GM23248 (cell line): ENCODE measurements at regions not wholly inside any gene's neighbourhood (a gene's known extent, or its start where the extent isn't known, plus 50 kb on each side); places are given as distances from the start of the nearest gene placed in this dataset.

Source experiments
- DNase-seq: peaks from one replicate; pipeline ENCODE4 v3.0.0-alpha.2; 2015
- H2AFZ ChIP-seq: fragments of 200-600 bp; sonication (generic); 2 replicates; pipeline ENCODE4 v1.6.1; 2016; ENCODE audit warnings: antibody characterized with exemption
- H3F3A ChIP-seq: fragments of 200-600 bp; sonication (generic); 2 replicates; pipeline ENCODE4 v1.6.1; 2016; ENCODE audit warnings: mild to moderate bottlenecking, antibody characterized with exemption, mixed run types; ENCODE audit not compliant: insufficient read depth
- H3K27ac ChIP-seq: fragments of 200-600 bp; sonication (generic); 2 replicates; pipeline ENCODE4 v1.5.1; 2016; ENCODE audit warnings: mild to moderate bottlenecking
- H3K27me3 ChIP-seq: fragments of 200-600 bp; sonication (generic); replicated peaks from 2 replicates; pipeline ENCODE4 v1.6.1; 2016; ENCODE audit warnings: mild to moderate bottlenecking; ENCODE audit not compliant: insufficient read depth
- H3K36me3 ChIP-seq: fragments of 200-600 bp; sonication (generic); 2 replicates; pipeline ENCODE4 v1.6.1; 2016; ENCODE audit warnings: low read depth, mild to moderate bottlenecking
- H3K4me1 ChIP-seq: fragments of 200-600 bp; sonication (generic); 2 replicates; pipeline ENCODE4 v1.6.1; 2016; ENCODE audit warnings: mild to moderate bottlenecking; ENCODE audit not compliant: insufficient read depth
- H3K4me2 ChIP-seq: fragments of 200-600 bp; sonication (generic); one replicate; pipeline ENCODE4 v1.6.1; 2016; ENCODE audit warnings: mild to moderate bottlenecking; ENCODE audit not compliant: unreplicated experiment
- H3K4me3 ChIP-seq: fragments of 200-600 bp; sonication (generic); 2 replicates; pipeline ENCODE4 v1.5.1; 2016; ENCODE audit warnings: mild to moderate bottlenecking
- H3K79me2 ChIP-seq: fragments of 200-600 bp; sonication (generic); 2 replicates; pipeline ENCODE4 v1.6.1; 2016; ENCODE audit warnings: mild to moderate bottlenecking; ENCODE audit not compliant: insufficient read depth
- H3K9ac ChIP-seq: fragments of 200-600 bp; sonication (generic); 2 replicates; pipeline ENCODE4 v1.6.1; 2016; ENCODE audit warnings: mild to moderate bottlenecking
- H3K9me2 ChIP-seq: fragments of 200-600 bp; sonication (generic); 2 replicates; pipeline ENCODE4 v1.6.1; 2016; ENCODE audit warnings: mixed run types, mild to moderate bottlenecking, moderate library complexity; ENCODE audit not compliant: insufficient read depth
- H3K9me3 ChIP-seq: fragments of 200-600 bp; sonication (generic); one replicate; pipeline ENCODE4 v1.6.1; 2017; ENCODE audit warnings: low read depth
- H4K20me1 ChIP-seq: fragments of 200-600 bp; sonication (generic); 2 replicates; pipeline ENCODE4 v1.6.0; 2016; ENCODE audit not compliant: insufficient read depth
- EZH2 ChIP-seq: fragments of 200-600 bp; sonication (generic); IDR thresholded peaks from 2 replicates; pipeline ENCODE4 v1.6.1; 2018; ENCODE audit warnings: antibody characterized with exemption, mild to moderate bottlenecking; ENCODE audit not compliant: insufficient read depth, poor library complexity, severe bottlenecking
- EZH2phosphoT487 ChIP-seq: fragments of 200-600 bp; sonication (generic); IDR thresholded peaks from 2 replicates; pipeline ENCODE4 v1.6.1; 2018; ENCODE audit warnings: antibody characterized with exemption, moderate library complexity, mild to moderate bottlenecking, low read depth; ENCODE audit not compliant: insufficient read depth
- WGBS, 2 experiments: methylation state at CpG; one replicate each; pipeline ENCODE4 v1.1.6; 2015 to 2017; ENCODE audit warnings: low lambda C conversion rate in 2 of 2, low coverage in 1 of 2; ENCODE audit errors: missing lambda C conversion rate in 2 of 2; 5-methylcytosine and 5-hydroxymethylcytosine counted together
- in situ Hi-C: fragments of 300-500 bp; cut with MboI; formaldehyde crosslinking; loops from 2 replicates; pipeline ENCODE4 v1.15.0; 2020

DNA sequence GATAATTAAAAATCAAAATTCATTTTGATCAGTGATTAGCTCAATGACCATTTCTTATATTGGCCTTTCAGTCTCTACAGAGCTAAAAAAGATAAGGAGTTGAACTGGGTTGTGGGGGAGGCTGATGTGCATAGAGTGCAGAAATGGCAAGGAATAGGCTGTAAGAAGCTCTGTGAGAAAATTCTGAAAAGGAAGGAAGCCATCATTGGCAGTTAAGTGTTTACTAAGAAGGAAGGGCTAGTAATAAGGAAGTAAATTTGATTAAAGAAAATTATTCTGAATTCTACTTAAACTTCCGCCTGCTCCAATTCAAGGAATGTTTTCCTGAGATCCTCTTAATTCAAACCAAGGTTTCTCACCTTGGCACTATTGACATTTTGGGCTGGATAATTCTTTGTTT, 187.5 kb downstream of the MZT1 start:
- no peaks in the 10 kb centered on the region for H3K36me3 ChIP-seq
- no peaks in the 10 kb centered on the region for H3K9me3 ChIP-seq
- TF ChIP-seq EZH2 = no peak
- TF ChIP-seq EZH2phosphoT487 = no peak
- H3K9ac ChIP-seq = no peak overlapping the region
- no peaks in the 10 kb centered on the region for H3K27me3 ChIP-seq
- no peak overlapping the region for H3K4me3 ChIP-seq
- no peak overlapping the region for H3K4me2 ChIP-seq
- no peaks in the 10 kb centered on the region for H4K20me1 ChIP-seq
- no peak overlapping the region for H3K27ac ChIP-seq
- H2AFZ ChIP-seq = no peak overlapping the region
- DNase-seq = no peak
- 51 to 75% methylated on average over 1 of the region's 1 CpG for WGBS, 2 experiments
- H3K4me1 ChIP-seq = no peaks in the 10 kb centered on the region
- H3K79me2 ChIP-seq = no peaks in the 10 kb centered on the region
- H3K9me2 ChIP-seq = no peaks in the 10 kb centered on the region
- H3F3A ChIP-seq = no peaks in the 10 kb centered on the region
- in situ Hi-C loops = no loop called here

GRCh38 chr13:72537782-72538181, 189.6 kb downstream of the MZT1 start:
- Histone ChIP-seq H3K27me3 (no peaks in the 10 kb centered on the region), H3K27ac (no peak overlapping the region), H3K9ac (no peak overlapping the region), H2AFZ (no peak overlapping the region), H3K4me2 (no peak overlapping the region), H3K79me2 (no peaks in the 10 kb centered on the region), H3F3A (no peaks in the 10 kb centered on the region), H3K9me3 (no peaks in the 10 kb centered on the region), H4K20me1 (no peaks in the 10 kb centered on the region), H3K4me1 (no peaks in the 10 kb centered on the region), H3K4me3 (no peak overlapping the region), H3K9me2 (no peaks in the 10 kb centered on the region), H3K36me3 (no peaks in the 10 kb centered on the region)
- WGBS, 2 experiments = 46 to 56% methylated on average over 2 of the region's 2 CpGs
- in situ Hi-C loops = no loop called here
- DNase-seq = no peak
- no peak for TF ChIP-seq EZH2
- TF ChIP-seq EZH2phosphoT487 = no peak

DNA sequence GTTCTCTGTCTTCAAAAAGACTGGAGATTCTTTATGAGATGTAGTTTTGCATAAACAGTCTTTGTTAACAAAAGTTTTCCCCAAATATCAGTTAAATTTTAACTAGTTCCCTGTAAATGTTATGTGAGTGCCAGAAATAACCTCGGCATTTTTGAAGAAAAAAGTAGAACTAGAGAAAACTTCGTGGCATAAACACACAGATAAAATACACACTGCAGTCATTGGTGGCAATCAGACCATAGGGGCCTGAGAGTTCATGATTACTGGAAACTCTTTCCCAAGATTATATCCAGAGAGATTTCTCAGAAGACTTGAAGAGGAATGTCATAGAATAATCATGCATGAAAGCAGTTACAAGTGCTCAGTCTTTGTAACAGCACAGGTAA, 190.0 kb downstream of the MZT1 start:
- DNase-seq = no peak
- no peaks in the 10 kb centered on the region for H3K4me1 ChIP-seq
- no peak overlapping the region for H3K4me3 ChIP-seq
- H3K9me3 ChIP-seq = no peaks in the 10 kb centered on the region
- H3K27me3 ChIP-seq = no peaks in the 10 kb centered on the region
- H3K27ac ChIP-seq = no peak overlapping the region
- WGBS, 2 experiments = 1 to 3% methylated on average over 2 of the region's 2 CpGs
- no peaks in the 10 kb centered on the region for H3K9me2 ChIP-seq
- in situ Hi-C loops = no loop called here
- H2AFZ ChIP-seq = no peak overlapping the region
- H3K4me2 ChIP-seq = no peak overlapping the region
- H3K36me3 ChIP-seq = no peaks in the 10 kb centered on the region
- TF ChIP-seq EZH2phosphoT487 (no peak), EZH2 (no peak)
- H3F3A ChIP-seq = no peaks in the 10 kb centered on the region
- H4K20me1 ChIP-seq = no peaks in the 10 kb centered on the region
- H3K9ac ChIP-seq = no peak overlapping the region
- no peaks in the 10 kb centered on the region for H3K79me2 ChIP-seq

DNA sequence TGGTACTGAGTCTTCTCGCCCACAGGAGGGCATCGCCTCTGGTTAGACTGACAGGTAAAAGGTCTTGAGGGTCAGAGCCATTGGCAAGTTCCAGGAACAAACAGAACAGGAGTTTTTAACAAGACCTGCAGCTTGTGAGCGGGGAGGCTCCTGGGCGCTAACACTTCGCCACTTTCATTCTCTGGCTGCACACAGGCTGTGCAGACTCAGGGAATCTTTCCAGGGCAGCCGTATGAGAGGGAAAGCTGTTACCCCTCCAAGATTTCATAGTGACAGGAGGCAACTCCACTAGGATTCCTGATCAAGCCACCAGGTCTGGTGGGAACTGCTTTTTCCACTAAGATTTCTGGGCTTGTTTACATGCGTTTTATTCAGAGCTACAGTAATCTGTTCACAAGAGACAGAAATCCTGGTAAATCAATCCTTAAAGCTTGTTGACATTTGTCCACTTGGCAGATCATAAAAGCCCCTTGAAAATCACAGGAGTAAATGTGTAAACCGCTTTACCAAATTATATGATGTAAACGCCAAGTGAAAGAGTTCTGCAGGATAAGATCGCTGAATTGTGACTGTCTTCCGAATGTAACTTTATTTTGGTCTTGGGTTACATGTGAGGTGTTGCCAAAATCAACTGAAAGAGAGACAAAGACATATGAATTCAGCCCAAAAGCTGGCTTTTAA, 190.6 kb downstream of the MZT1 start:
- H2AFZ ChIP-seq = no peak overlapping the region
- no peaks in the 10 kb centered on the region for H3K79me2 ChIP-seq
- no peak overlapping the region for H3K4me2 ChIP-seq
- no peaks in the 10 kb centered on the region for H3K9me3 ChIP-seq
- H3K4me1 ChIP-seq = no peaks in the 10 kb centered on the region
- H3K27ac ChIP-seq = no peak overlapping the region
- no peak overlapping the region for H3K4me3 ChIP-seq
- DNase-seq = no peak
- H3K36me3 ChIP-seq = no peaks in the 10 kb centered on the region
- in situ Hi-C loops = no loop called here
- no peak overlapping the region for H3K9ac ChIP-seq
- H4K20me1 ChIP-seq = no peaks in the 10 kb centered on the region
- 10 to 14% methylated on average over 11 of the region's 11 CpGs for WGBS, 2 experiments
- H3K9me2 ChIP-seq = no peaks in the 10 kb centered on the region
- TF ChIP-seq EZH2 = no peak
- TF ChIP-seq EZH2phosphoT487 = no peak
- H3K27me3 ChIP-seq = no peaks in the 10 kb centered on the region
- no peaks in the 10 kb centered on the region for H3F3A ChIP-seq
